PC-3 (cell line): ENCODE measurements at regions not wholly inside any gene's neighbourhood (a gene's known extent, or its start where the extent isn't known, plus 50 kb on each side); places are given as distances from the start of the nearest gene placed in this dataset.

ENCODE experiments used
- ATAC-seq: fragments of 200-7000 bp; cut with Tn5 transposase; 2 replicates; pipeline ENCODE4 v1.9.1; 2020; ENCODE audit warnings: mild to moderate bottlenecking, moderate library complexity
- BruUV-seq: library from RNA; stranded (reverse); fragments of 400-500 nt; replicated peaks from 2 replicates; lab custom pipeline; 2021; lab: Mats Ljungman, UMichigan
- CTCF ChIA-PET: fragments of 300-600 bp; sonication (Branson Sonifier 250); formaldehyde crosslinking; loops from one replicate; lab custom pipeline; 2022; ENCODE audit warnings: antibody characterized with exemption; lab: Charles Lee
- POLR2A ChIA-PET: fragments of 300-600 bp; sonication (Branson Sonifier 250); formaldehyde crosslinking; loops from one replicate; lab custom pipeline; 2022; ENCODE audit warnings: antibody characterized with exemption; ENCODE audit not compliant: unreplicated experiment; lab: Charles Lee
- DNase-seq: peaks from one replicate; pipeline ENCODE4 v3.0.0-alpha.2; 2015
- H2AFZ ChIP-seq: fragments of 300-600 bp; sonication (generic); 2 replicates; pipeline ENCODE4 v1.6.0; 2016; ENCODE audit warnings: antibody characterized with exemption, low read length
- H3F3A ChIP-seq: fragments of 300-600 bp; sonication (generic); one replicate; pipeline ENCODE4 v1.6.0; 2017; ENCODE audit warnings: antibody characterized with exemption, low read length, control low read depth, mild to moderate bottlenecking; ENCODE audit not compliant: unreplicated experiment
- H3K27ac ChIP-seq: fragments of 300-600 bp; sonication (generic); 2 replicates; pipeline ENCODE4 v1.5.1; 2016; ENCODE audit warnings: mild to moderate bottlenecking, low read length
- H3K27me3 ChIP-seq: fragments of 300-600 bp; sonication (generic); 2 replicates; pipeline ENCODE4 v1.6.1; 2016; ENCODE audit warnings: low read length, mixed read lengths
- H3K36me3 ChIP-seq: fragments of 300-600 bp; sonication (generic); 2 replicates; pipeline ENCODE4 v1.6.1; 2016; ENCODE audit warnings: low read depth, mixed run types, low read length, mixed read lengths
- H3K4me1 ChIP-seq: fragments of 300-600 bp; sonication (generic); 2 replicates; pipeline ENCODE4 v1.5.1; 2016; ENCODE audit warnings: low read length; ENCODE audit not compliant: insufficient read depth
- H3K4me2 ChIP-seq: fragments of 300-600 bp; sonication (generic); 2 replicates; pipeline ENCODE4 v1.6.0; 2016; ENCODE audit warnings: low read length
- H3K4me3 ChIP-seq: fragments of 300-600 bp; sonication (generic); 2 replicates; pipeline ENCODE4 v1.5.1; 2016; ENCODE audit warnings: mild to moderate bottlenecking, low read length, mixed read lengths
- H3K79me2 ChIP-seq: fragments of 300-600 bp; sonication (generic); 2 replicates; pipeline ENCODE4 v1.6.1; 2017; ENCODE audit warnings: low read length, mixed read lengths
- H3K9ac ChIP-seq: fragments of 300-600 bp; sonication (generic); 2 replicates; pipeline ENCODE4 v1.6.0; 2016; ENCODE audit warnings: mild to moderate bottlenecking, low read length
- H3K9me2 ChIP-seq: fragments of 300-600 bp; sonication (generic); replicated peaks from 2 replicates; pipeline ENCODE4 v1.6.1; 2016; ENCODE audit warnings: mixed run types, low read length, mixed read lengths
- H3K9me3 ChIP-seq: fragments of 300-600 bp; sonication (generic); 2 replicates; pipeline ENCODE4 v1.6.1; 2016; ENCODE audit warnings: low read length, mixed read lengths
- H4K20me1 ChIP-seq: fragments of 300-600 bp; sonication (generic); 2 replicates; pipeline ENCODE4 v1.6.1; 2016; ENCODE audit warnings: low read length, mixed read lengths
- EZH2 ChIP-seq: fragments of 300-600 bp; sonication (generic); IDR thresholded peaks from one replicate; pipeline ENCODE4 v1.6.1; 2017; ENCODE audit warnings: antibody characterized with exemption, mild to moderate bottlenecking, low read length; ENCODE audit not compliant: unreplicated experiment
- EZH2phosphoT487 ChIP-seq: fragments of 300-600 bp; sonication (generic); IDR thresholded peaks from 2 replicates; pipeline ENCODE4 v1.6.1; 2018; ENCODE audit warnings: mild to moderate bottlenecking, antibody characterized with exemption, low read length, borderline replicate concordance
- intact Hi-C: fragments of 100-400 bp; cut with micrococcal nuclease; formaldehyde crosslinking; loops from 2 replicates; pipeline ENCODE4 v1.9.0; 2023
- TF ChIP-seq, protein P1 (sequence below): fragments of 300-600 bp; sonication (generic); conservative IDR thresholded peaks from 2 replicates; pipeline ENCODE4 v1.5.1; 2017; ENCODE audit warnings: antibody characterized with exemption, low read depth, mild to moderate bottlenecking, low read length

DNA sequence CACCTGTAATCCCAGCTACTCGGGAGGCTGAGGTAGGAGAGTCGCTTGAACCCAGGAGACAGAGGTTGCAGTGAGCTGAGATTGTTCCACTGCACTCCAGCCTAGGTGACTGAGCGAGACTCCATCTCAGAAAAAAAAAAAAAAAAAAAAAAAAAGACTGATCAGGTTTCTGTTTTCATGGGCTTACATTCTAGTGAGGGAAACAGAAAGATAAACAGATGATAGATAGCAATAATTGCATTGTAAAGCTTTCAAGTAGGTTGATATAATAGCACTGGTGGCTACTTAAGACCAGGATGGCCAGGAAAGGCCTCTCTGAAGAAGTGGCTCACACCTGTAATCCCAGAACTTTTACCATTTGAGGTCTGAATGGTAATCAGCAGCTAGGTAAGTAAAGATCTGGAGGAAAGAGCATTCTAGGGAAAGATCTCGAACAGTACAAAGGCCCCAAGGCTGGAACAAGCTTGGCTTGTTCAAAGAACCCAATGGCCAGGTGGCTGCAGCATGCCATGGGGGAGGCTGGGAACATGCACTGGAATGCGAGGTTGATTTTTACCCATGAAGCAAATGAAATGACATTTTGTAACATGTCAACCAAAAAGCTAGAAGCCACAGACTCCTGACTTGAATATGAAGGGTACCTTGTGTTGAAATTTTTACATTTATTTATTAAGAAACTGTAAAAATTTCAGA lies 108.3 kb upstream of the DHX40 start:
- no peaks in the 10 kb centered on the region for H3K27me3 ChIP-seq
- peaks cover 5% of the 10 kb centered on the region; the same call in 1 of the 2 replicates for H3K4me1 ChIP-seq
- no peak overlapping the region for H3K9ac ChIP-seq
- H3K27ac ChIP-seq = no peak overlapping the region
- ChIA-PET CTCF (no interaction called here), POLR2A (no interaction called here)
- no peaks in the 10 kb centered on the region for H3F3A ChIP-seq
- H3K9me2 ChIP-seq = no peaks in the 10 kb centered on the region
- no peaks in the 10 kb centered on the region for H4K20me1 ChIP-seq
- intact Hi-C loops = no loop called here
- H3K4me2 ChIP-seq = no peak overlapping the region
- no peak for TF ChIP-seq EZH2
- TF ChIP-seq, protein P1, sequence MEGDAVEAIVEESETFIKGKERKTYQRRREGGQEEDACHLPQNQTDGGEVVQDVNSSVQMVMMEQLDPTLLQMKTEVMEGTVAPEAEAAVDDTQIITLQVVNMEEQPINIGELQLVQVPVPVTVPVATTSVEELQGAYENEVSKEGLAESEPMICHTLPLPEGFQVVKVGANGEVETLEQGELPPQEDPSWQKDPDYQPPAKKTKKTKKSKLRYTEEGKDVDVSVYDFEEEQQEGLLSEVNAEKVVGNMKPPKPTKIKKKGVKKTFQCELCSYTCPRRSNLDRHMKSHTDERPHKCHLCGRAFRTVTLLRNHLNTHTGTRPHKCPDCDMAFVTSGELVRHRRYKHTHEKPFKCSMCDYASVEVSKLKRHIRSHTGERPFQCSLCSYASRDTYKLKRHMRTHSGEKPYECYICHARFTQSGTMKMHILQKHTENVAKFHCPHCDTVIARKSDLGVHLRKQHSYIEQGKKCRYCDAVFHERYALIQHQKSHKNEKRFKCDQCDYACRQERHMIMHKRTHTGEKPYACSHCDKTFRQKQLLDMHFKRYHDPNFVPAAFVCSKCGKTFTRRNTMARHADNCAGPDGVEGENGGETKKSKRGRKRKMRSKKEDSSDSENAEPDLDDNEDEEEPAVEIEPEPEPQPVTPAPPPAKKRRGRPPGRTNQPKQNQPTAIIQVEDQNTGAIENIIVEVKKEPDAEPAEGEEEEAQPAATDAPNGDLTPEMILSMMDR = no peak
- TF ChIP-seq EZH2phosphoT487 = no peak
- no peaks in the 10 kb centered on the region for H3K9me3 ChIP-seq
- DNase-seq = no peak
- no peak for ATAC-seq
- H2AFZ ChIP-seq = no peak overlapping the region
- BruUV-seq = no TSS peak
- H3K79me2 ChIP-seq = no peaks in the 10 kb centered on the region
- no peaks in the 10 kb centered on the region for H3K36me3 ChIP-seq
- no peak overlapping the region for H3K4me3 ChIP-seq

DNA sequence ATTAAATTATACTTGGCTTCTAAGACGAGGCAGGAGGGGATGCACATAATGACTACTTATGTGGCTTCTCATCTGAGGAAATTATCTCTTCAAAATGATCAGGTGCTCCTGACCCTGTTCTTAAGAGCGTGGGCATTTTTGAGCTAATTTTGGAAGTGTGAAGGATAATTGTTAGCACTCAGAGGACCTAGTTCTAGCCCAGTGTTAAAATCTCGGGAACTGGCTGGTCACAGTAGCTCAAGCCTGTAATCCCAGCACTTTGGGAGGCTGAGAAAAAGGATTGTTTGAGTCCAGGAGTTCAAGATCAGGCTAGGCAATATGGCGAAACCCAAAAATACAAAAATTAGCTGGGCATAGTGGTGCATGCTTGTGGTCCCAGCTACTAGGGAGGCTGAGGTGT lies 103.0 kb upstream of the DHX40 start:
- DNase-seq = no peak
- intact Hi-C loops = no loop called here
- POLR2A ChIA-PET = no interaction called here

DNA sequence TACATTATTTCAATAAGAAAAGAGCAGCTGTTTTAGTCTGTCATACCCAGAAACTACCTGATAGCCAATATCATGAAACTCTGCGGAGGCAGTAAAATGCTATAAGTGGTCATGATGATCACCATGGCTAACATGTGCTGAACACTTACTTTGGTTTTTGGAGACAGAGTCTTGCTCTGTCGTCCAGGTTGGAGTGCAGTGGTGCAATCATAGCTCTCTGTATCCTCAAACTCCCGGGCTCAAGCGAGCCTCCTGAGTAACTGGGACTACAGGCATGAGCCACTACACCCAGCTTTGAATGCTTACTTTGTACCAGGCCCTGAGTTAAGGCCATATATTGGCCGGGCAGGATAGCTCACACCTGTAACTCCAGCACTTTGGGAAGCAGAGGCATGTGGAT lies 101.2 kb upstream of the DHX40 start:
- no peaks in the 10 kb centered on the region for H3K27me3 ChIP-seq
- no peaks in the 10 kb centered on the region for H4K20me1 ChIP-seq
- no TSS peak for BruUV-seq
- DNase-seq (no peak), ATAC-seq (no peak)
- H2AFZ ChIP-seq = no peak overlapping the region
- H3K27ac ChIP-seq = no peak overlapping the region
- no peak overlapping the region for H3K9ac ChIP-seq
- no peak for TF ChIP-seq EZH2phosphoT487
- TF ChIP-seq EZH2 = no peak
- TF ChIP-seq, protein P1 = no peak
- H3K4me1 ChIP-seq = no peaks in the 10 kb centered on the region
- CTCF ChIA-PET = no interaction called here
- intact Hi-C loops = no loop called here
- POLR2A ChIA-PET = no interaction called here
- no peak overlapping the region for H3K4me2 ChIP-seq
- no peaks in the 10 kb centered on the region for H3K36me3 ChIP-seq
- H3K9me3 ChIP-seq = no peaks in the 10 kb centered on the region
- H3F3A ChIP-seq = no peaks in the 10 kb centered on the region
- H3K9me2 ChIP-seq = no peaks in the 10 kb centered on the region
- no peaks in the 10 kb centered on the region for H3K79me2 ChIP-seq
- no peak overlapping the region for H3K4me3 ChIP-seq

More for the DNA sequence above, 103.0 kb upstream of the DHX40 start:
- TF ChIP-seq EZH2phosphoT487 = no peak
- no peak for TF ChIP-seq EZH2
- TF ChIP-seq, protein P1 = no peak
- Histone ChIP-seq H3K9me2 (no peaks in the 10 kb centered on the region), H3K79me2 (no peaks in the 10 kb centered on the region), H3K9ac (no peak overlapping the region), H2AFZ (no peak overlapping the region), H3K9me3 (no peaks in the 10 kb centered on the region), H4K20me1 (no peaks in the 10 kb centered on the region), H3F3A (no peaks in the 10 kb centered on the region), H3K4me1 (no peaks in the 10 kb centered on the region), H3K36me3 (no peaks in the 10 kb centered on the region), H3K4me3 (no peak overlapping the region), H3K27me3 (no peaks in the 10 kb centered on the region), H3K27ac (no peak overlapping the region), H3K4me2 (no peak overlapping the region)
- BruUV-seq = no TSS peak
- CTCF ChIA-PET = no interaction called here
- ATAC-seq = no peak
